ENCODE measurements at regions not wholly inside any gene's neighbourhood (a gene's known extent, or its start where the extent isn't known, plus 50 kb on each side); places are given as distances from the start of the nearest gene placed in this dataset.

DNA sequence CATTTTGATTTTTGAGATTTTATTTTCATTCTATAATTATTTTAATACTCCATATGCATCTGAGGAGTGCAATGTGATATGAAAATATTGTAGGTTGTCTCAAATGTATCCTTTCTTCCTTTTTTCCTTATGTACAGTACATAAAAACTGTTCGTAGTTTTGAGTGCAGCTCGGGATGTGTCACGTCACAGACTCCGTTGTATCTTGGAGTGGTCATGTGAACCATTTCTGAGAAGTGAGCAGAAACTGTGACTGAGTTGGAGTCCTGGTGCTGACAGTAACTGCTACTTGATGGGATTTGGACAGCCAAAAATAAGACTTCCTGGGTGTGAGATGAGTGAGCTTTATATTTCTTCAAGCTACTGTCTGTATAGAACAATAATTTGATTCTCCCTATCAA, 761.4 kb upstream of the MAN1A1 start:
- no peak for TF ChIP-seq EZH2phosphoT487 (IDR thresholded peaks at IDR 0.05; ENCODE audit: insufficient read depth, low read depth)
- no peak for TF ChIP-seq EZH2 (IDR thresholded peaks at IDR 0.05; ENCODE audit: insufficient read depth, poor library complexity, severe bottlenecking)
